Endodermal cell (in vitro differentiated cells): ENCODE measurements at regions not wholly inside any gene's neighbourhood (a gene's known extent, or its start where the extent isn't known, plus 50 kb on each side); places are given as distances from the start of the nearest gene placed in this dataset.
A peak's percentile ranks its signal among the peaks of the same experiment; 100 is the strongest.

Experiments used
- DNase-seq: peaks from one replicate; pipeline ENCODE4 v3.0.0-alpha.2; 2017
- H3K27ac ChIP-seq: 2 replicates; pipeline ENCODE4 v1.5.1; 2013; ENCODE audit warnings: mild to moderate bottlenecking, low read depth, low read length, moderate library complexity
- H3K27me3 ChIP-seq: 2 replicates; pipeline ENCODE4 v1.6.1; 2013; ENCODE audit warnings: mild to moderate bottlenecking, low read length, moderate library complexity; ENCODE audit not compliant: insufficient read depth, control insufficient read depth, poor library complexity, severe bottlenecking
- H3K36me3 ChIP-seq: 2 replicates; pipeline ENCODE4 v1.7.0; 2013; ENCODE audit warnings: mild to moderate bottlenecking, low read length, moderate library complexity; ENCODE audit not compliant: control insufficient read depth, insufficient read depth
- H3K4me1 ChIP-seq: one replicate; pipeline ENCODE4 v1.7.0; 2013; ENCODE audit warnings: low read length; ENCODE audit not compliant: control insufficient read depth, insufficient read depth
- H3K4me3 ChIP-seq: 2 replicates; pipeline ENCODE4 v1.5.1; 2013; ENCODE audit warnings: mild to moderate bottlenecking, low read length, moderate library complexity
- H3K9ac ChIP-seq: 2 replicates; pipeline ENCODE4 v1.6.1; 2013; ENCODE audit warnings: mild to moderate bottlenecking, low read length, moderate library complexity; ENCODE audit not compliant: poor library complexity, severe bottlenecking; ENCODE audit errors: extremely low read depth
- H3K9me3 ChIP-seq: 2 replicates; pipeline ENCODE4 v1.6.1; 2013; ENCODE audit warnings: mild to moderate bottlenecking, low read length, moderate library complexity; ENCODE audit not compliant: control insufficient read depth
- H3K27ac Mint-ChIP-seq: 2 replicates; pipeline ENCODE4 v1.8.0; 2020; ENCODE audit warnings: mixed read lengths
- H3K27me3 Mint-ChIP-seq: 2 replicates; pipeline ENCODE4 v1.8.0; 2021; ENCODE audit warnings: mild to moderate bottlenecking, mixed read lengths; ENCODE audit not compliant: insufficient read depth
- H3K36me3 Mint-ChIP-seq: 2 replicates; pipeline ENCODE4 v1.8.0; 2020; ENCODE audit warnings: low read depth, mixed read lengths
- H3K4me1 Mint-ChIP-seq: 2 replicates; pipeline ENCODE4 v1.8.0; 2020; ENCODE audit warnings: mixed read lengths
- H3K4me3 Mint-ChIP-seq: 2 replicates; pipeline ENCODE4 v1.8.0; 2020; ENCODE audit warnings: mild to moderate bottlenecking, moderate library complexity, mixed read lengths
- H3K9me3 Mint-ChIP-seq: 2 replicates; pipeline ENCODE4 v1.8.0; 2020; ENCODE audit warnings: mild to moderate bottlenecking, mixed read lengths
- WGBS, 2 experiments: methylation state at CpG; one replicate each; pipeline versions ENCODE4 v1.1.5 to v1.1.7; 2013; ENCODE audit warnings: missing lambda C conversion rate in 2 of 2, mixed read lengths in 1 of 2; ENCODE audit not compliant: insufficient coverage in 1 of 2, insufficient read length in 1 of 2; 5-methylcytosine and 5-hydroxymethylcytosine counted together
- TF ChIP-seq, protein P1 (sequence below): fragments of 200-600 bp; sonication (generic); conservative IDR thresholded peaks from 2 replicates; pipeline ENCODE4 v1.5.0; 2021; ENCODE audit warnings: antibody characterized with exemption, mild to moderate bottlenecking

DNA sequence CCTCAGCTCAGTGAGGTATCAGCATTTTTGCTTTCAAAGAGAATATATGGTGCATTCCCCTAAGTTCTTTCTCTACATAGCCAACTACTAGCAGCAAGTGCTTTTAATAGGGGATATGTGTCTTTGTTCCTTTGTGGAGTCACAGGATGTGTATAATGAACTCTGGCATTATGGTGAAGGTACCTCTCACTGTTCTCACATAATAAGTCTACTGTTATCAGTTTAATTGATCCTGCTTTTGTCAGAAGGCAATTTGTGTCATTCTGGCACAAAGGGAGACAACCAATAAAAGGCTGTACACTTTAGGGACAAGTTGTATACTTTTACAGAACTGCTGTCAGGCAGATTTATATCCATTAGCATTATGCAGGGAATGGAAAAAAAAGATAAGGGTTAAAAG is 531.4 kb upstream of the RIOK2 start:
- no peaks in the 10 kb centered on the region for H3K27me3 Mint-ChIP-seq
- no peak overlapping the region for H3K27ac ChIP-seq
- no peaks in the 10 kb centered on the region for H3K36me3 ChIP-seq
- H3K4me3 Mint-ChIP-seq = no peak overlapping the region
- H3K27ac Mint-ChIP-seq = no peak overlapping the region
- no peak overlapping the region for H3K4me3 ChIP-seq
- no peaks in the 10 kb centered on the region for H3K4me1 Mint-ChIP-seq
- no peaks in the 10 kb centered on the region for H3K9me3 Mint-ChIP-seq
- TF ChIP-seq, protein P1, sequence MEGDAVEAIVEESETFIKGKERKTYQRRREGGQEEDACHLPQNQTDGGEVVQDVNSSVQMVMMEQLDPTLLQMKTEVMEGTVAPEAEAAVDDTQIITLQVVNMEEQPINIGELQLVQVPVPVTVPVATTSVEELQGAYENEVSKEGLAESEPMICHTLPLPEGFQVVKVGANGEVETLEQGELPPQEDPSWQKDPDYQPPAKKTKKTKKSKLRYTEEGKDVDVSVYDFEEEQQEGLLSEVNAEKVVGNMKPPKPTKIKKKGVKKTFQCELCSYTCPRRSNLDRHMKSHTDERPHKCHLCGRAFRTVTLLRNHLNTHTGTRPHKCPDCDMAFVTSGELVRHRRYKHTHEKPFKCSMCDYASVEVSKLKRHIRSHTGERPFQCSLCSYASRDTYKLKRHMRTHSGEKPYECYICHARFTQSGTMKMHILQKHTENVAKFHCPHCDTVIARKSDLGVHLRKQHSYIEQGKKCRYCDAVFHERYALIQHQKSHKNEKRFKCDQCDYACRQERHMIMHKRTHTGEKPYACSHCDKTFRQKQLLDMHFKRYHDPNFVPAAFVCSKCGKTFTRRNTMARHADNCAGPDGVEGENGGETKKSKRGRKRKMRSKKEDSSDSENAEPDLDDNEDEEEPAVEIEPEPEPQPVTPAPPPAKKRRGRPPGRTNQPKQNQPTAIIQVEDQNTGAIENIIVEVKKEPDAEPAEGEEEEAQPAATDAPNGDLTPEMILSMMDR = no peak
- no peak overlapping the region for H3K9ac ChIP-seq
- DNase-seq = no peak
- H3K4me1 ChIP-seq = no peaks in the 10 kb centered on the region
- H3K36me3 Mint-ChIP-seq = no peaks in the 10 kb centered on the region
- no peaks in the 10 kb centered on the region for H3K27me3 ChIP-seq
- H3K9me3 ChIP-seq = no peaks in the 10 kb centered on the region

DNA sequence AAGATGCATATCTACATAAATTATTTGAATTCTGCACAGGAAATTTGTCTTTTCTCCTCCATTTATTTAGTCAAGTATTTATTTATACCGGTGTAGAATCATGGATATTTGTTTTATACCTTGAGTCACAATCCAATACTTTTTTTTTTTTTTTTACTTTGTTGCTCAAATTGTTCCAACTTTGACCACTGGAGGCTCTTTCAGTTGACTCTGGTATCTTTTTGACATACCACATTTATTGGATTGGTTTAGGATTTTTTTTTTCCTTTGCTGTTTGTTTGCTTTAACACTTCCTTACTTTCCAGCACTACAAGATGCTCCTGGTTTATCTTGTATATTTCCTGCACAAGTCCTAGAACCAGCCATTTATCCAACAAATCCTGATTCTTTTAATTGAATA is 543.1 kb upstream of the RIOK2 start:
- H3K36me3 Mint-ChIP-seq = no peaks in the 10 kb centered on the region
- H3K9me3 ChIP-seq = peaks cover 18% of the 10 kb centered on the region
- H3K9ac ChIP-seq = no peak overlapping the region
- TF ChIP-seq, protein P1 = peak; percentile 63
- DNase-seq = no peak
- H3K4me1 Mint-ChIP-seq = no peaks in the 10 kb centered on the region
- no peak overlapping the region for H3K27ac ChIP-seq
- no peak overlapping the region for H3K4me3 ChIP-seq
- peaks cover 29% of the 10 kb centered on the region for H3K9me3 Mint-ChIP-seq
- H3K4me3 Mint-ChIP-seq = no peak overlapping the region
- WGBS, 2 experiments = 100% methylated on average over 1 of the region's 1 CpG; no CpG with 5 or more reads in 1 of the 2 experiments
- no peak overlapping the region for H3K27ac Mint-ChIP-seq
- no peaks in the 10 kb centered on the region for H3K27me3 ChIP-seq
- no peaks in the 10 kb centered on the region for H3K36me3 ChIP-seq
- no peaks in the 10 kb centered on the region for H3K27me3 Mint-ChIP-seq
- no peaks in the 10 kb centered on the region for H3K4me1 ChIP-seq

DNA sequence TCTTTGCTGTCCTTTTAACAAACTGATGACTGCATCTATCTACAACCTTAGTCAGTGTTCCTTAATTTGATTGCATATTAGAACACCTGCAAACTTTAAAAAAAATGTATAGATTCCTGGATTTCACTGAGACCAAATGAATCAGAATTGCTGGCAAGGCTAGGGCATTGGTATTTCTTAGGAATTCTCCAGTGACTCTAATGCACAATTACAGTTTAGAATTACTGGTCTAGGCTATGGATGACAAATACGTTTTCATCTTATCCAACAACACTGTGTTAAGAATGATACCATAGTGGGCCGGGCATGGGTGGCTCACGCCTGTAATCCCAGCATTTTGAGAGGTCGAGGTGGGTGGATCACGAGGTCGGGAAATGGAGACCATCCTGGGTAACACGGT is 545.9 kb upstream of the RIOK2 start:
- Mint-ChIP-seq H3K27me3 (no peaks in the 10 kb centered on the region), H3K9me3 (peaks cover 7% of the 10 kb centered on the region), H3K4me1 (no peaks in the 10 kb centered on the region), H3K36me3 (no peaks in the 10 kb centered on the region), H3K4me3 (no peak overlapping the region), H3K27ac (no peak overlapping the region)
- Histone ChIP-seq H3K27me3 (no peaks in the 10 kb centered on the region), H3K4me1 (no peaks in the 10 kb centered on the region), H3K36me3 (no peaks in the 10 kb centered on the region), H3K9me3 (peaks cover 8% of the 10 kb centered on the region), H3K4me3 (no peak overlapping the region), H3K9ac (no peak overlapping the region), H3K27ac (no peak overlapping the region)
- no peak for DNase-seq
- 96 to 100% methylated on average over 4 to 7 of the region's 7 CpGs for WGBS, 2 experiments
- TF ChIP-seq, protein P1 = no peak
